ENCODE measurements at regions not wholly inside any gene's neighbourhood (a gene's known extent, or its start where the extent isn't known, plus 50 kb on each side); places are given as distances from the start of the nearest gene placed in this dataset.

- ChIA-PET CTCF (interaction anchor here (0.7 kb wide), 1 partner anchor 1262 kb away, joined by 3 read pairs; no protein-coding TSS in a partner anchor), POLR2A (no interaction called here)
- H3K36me3 ChIP-seq (ENCODE audit: control insufficient read depth in 2 of 2, insufficient read depth in 1 of 2, low read length in 2 of 2): no peaks in the 10 kb centered on the region
- H3K4me3 ChIP-seq (ENCODE audit: low read depth, low read length): no peak overlapping the region
- no peaks in the 10 kb centered on the region for H3K9me3 ChIP-seq (ENCODE audit: control insufficient read depth, insufficient read depth, low read depth, low read length)
- no peaks in the 10 kb centered on the region for H3K4me1 ChIP-seq (ENCODE audit: control insufficient read depth, insufficient read depth, low read length)
- TF ChIP-seq ZNF664 (tag by site-specific recombination; IDR thresholded peaks at IDR 0.05): no peak
- TF ChIP-seq ZNF791 (tag by site-specific recombination; IDR thresholded peaks at IDR 0.05): no peak
- no peak for TF ChIP-seq SP7 (tag by site-specific recombination; IDR thresholded peaks at IDR 0.05)
- TF ChIP-seq ZNF239 (tag by site-specific recombination; IDR thresholded peaks at IDR 0.05): no peak
- TF ChIP-seq ZNF18 (tag by site-specific recombination; IDR thresholded peaks at IDR 0.05): no peak
- no peak for TF ChIP-seq ZXDB (tag by site-specific recombination; IDR thresholded peaks at IDR 0.05)
- no peak for TF ChIP-seq ZBTB20 (tag by site-specific recombination; IDR thresholded peaks at IDR 0.05)
- TF ChIP-seq ZNF354C (tag by site-specific recombination; IDR thresholded peaks at IDR 0.05; ENCODE audit: borderline replicate concordance, low read depth): no peak
- TF ChIP-seq ZIC2 (tag by site-specific recombination; IDR thresholded peaks at IDR 0.05): no peak
- no peak for TF ChIP-seq GLIS2 (tag by site-specific recombination; IDR thresholded peaks at IDR 0.05)
- TF ChIP-seq ZNF416 (tag by site-specific recombination; IDR thresholded peaks at IDR 0.05): no peak
- TF ChIP-seq ZNF148 (tag by site-specific recombination; IDR thresholded peaks at IDR 0.05; ENCODE audit: borderline replicate concordance): no peak
- no peak for TF ChIP-seq ZNF48 (tag by site-specific recombination; IDR thresholded peaks at IDR 0.05)
- no peak for TF ChIP-seq EGR2 (tag by site-specific recombination; IDR thresholded peaks at IDR 0.05; ENCODE audit: low read depth)
- TF ChIP-seq TCF7L2 (IDR thresholded peaks at IDR 0.05; ENCODE audit: borderline replicate concordance, low read depth, low read length): no peak
- TF ChIP-seq ZFP69B (tag by site-specific recombination; IDR thresholded peaks at IDR 0.05): no peak
- no peak for TF ChIP-seq WT1 (tag by site-specific recombination; IDR thresholded peaks at IDR 0.05)
- no peak overlapping the region for H3K27ac ChIP-seq (ENCODE audit: extremely low read depth, low read depth, low read length)
Observed at GRCh38 chr5:60453186-60453976, 246.6 kb downstream of the DEPDC1B start.

GRCh38 chr5:60448600-60448999, 251.4 kb downstream of the DEPDC1B start:
- no peak for TF ChIP-seq ZNF707 (tag by site-specific recombination; IDR thresholded peaks at IDR 0.05)
- ChIA-PET CTCF (no interaction called here), POLR2A (no interaction called here)
- no peaks in the 10 kb centered on the region for H3K4me1 ChIP-seq (ENCODE audit: control insufficient read depth, insufficient read depth, low read length)
- no peak overlapping the region for H3K4me3 ChIP-seq (ENCODE audit: low read depth, low read length)
- no peaks in the 10 kb centered on the region for H3K9me3 ChIP-seq (ENCODE audit: control insufficient read depth, insufficient read depth, low read depth, low read length)
- H3K27ac ChIP-seq (ENCODE audit: extremely low read depth, low read depth, low read length): no peak overlapping the region
- no peaks in the 10 kb centered on the region for H3K36me3 ChIP-seq (ENCODE audit: control insufficient read depth in 2 of 2, insufficient read depth in 1 of 2, low read length in 2 of 2)

- H3K36me3 ChIP-seq (ENCODE audit: control insufficient read depth in 2 of 2, insufficient read depth in 1 of 2, low read length in 2 of 2): no peaks in the 10 kb centered on the region
- CTCF ChIA-PET: no interaction called here
- H3K9me3 ChIP-seq (ENCODE audit: control insufficient read depth, insufficient read depth, low read depth, low read length): no peaks in the 10 kb centered on the region
- no peak overlapping the region for H3K27ac ChIP-seq (ENCODE audit: extremely low read depth, low read depth, low read length)
- H3K4me3 ChIP-seq (ENCODE audit: low read depth, low read length): no peak overlapping the region
- POLR2A ChIA-PET: no interaction called here
- H3K4me1 ChIP-seq (ENCODE audit: control insufficient read depth, insufficient read depth, low read length): no peaks in the 10 kb centered on the region
- no peak for TF ChIP-seq ZNF571 (tag by site-specific recombination; IDR thresholded peaks at IDR 0.05)
- TF ChIP-seq ZNF530 (tag by site-specific recombination; IDR thresholded peaks at IDR 0.05; ENCODE audit: low read depth): no peak
- no peak for TF ChIP-seq CTCF (tag by site-specific recombination; IDR thresholded peaks at IDR 0.05)
- TF ChIP-seq ZNF76 (tag by site-specific recombination; IDR thresholded peaks at IDR 0.05; ENCODE audit: borderline replicate concordance, low read depth): no peak
- TF ChIP-seq PRDM4 (tag by site-specific recombination; IDR thresholded peaks at IDR 0.05): no peak
- TF ChIP-seq YY1 (tag by site-specific recombination; IDR thresholded peaks at IDR 0.05): no peak
- TF ChIP-seq ZNF658 (tag by site-specific recombination; IDR thresholded peaks at IDR 0.05): no peak
Observed at GRCh38 chr5:60447488-60447920, 252.5 kb downstream of the DEPDC1B start.
